ENCODE measurements at regions not wholly inside any gene's neighbourhood (a gene's known extent, or its start where the extent isn't known, plus 50 kb on each side); places are given as distances from the start of the nearest gene placed in this dataset.

DNA sequence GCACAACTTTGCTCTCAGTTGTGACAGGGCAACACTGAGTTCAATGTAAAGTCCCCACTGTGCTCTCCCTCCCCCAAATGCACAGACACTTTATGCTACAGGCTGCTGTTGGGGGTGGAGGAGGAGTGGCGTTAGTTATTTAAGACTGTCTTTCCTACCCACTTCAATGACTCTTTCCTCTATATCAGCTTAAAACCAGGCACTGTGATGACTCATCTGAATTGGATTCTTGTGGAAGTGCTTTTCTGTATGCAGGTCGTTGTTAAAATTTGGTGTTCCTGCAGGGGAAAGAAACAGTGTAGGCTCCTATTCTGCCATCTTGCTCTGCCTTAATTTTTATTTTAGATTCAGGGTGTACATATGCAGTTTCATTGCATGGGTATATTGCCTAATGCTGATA, 1157.2 kb upstream of the ADGRL3 start:
- no peaks in the 10 kb centered on the region for H3K79me2 ChIP-seq (ENCODE audit: control insufficient read depth, insufficient read depth, low read length)
- H3K4me3 ChIP-seq (replicated peaks in 1 of 3; ENCODE audit: insufficient read depth in 1 of 3, low read depth in 1 of 3, low read length in 3 of 3), result no peak overlapping the region
- no peaks in the 10 kb centered on the region for H3K36me3 ChIP-seq (ENCODE audit: control insufficient read depth in 2 of 2, extremely low read depth in 1 of 2, insufficient read depth in 2 of 2, low read length in 2 of 2)
- no peak overlapping the region for H3K9ac ChIP-seq (replicated peaks; ENCODE audit: extremely low read depth, insufficient read depth, low read length)
- no peak for FAIRE-seq
- H4K20me1 ChIP-seq (replicated peaks; ENCODE audit: control insufficient read depth, extremely low read depth, insufficient read depth, low read length), result no peaks in the 10 kb centered on the region
- no peak overlapping the region for H3K4me2 ChIP-seq (ENCODE audit: insufficient read depth, low read length)
- dilution Hi-C loops (cut with MboI; ENCODE audit: extremely low pct_ligation_motif_present, low sequenced_read_pairs) (no loop called here), intact Hi-C loops (cut with micrococcal nuclease) (no loop called here)
- no peak overlapping the region for H2AFZ ChIP-seq (ENCODE audit: low read depth, low read length)
- TF ChIP-seq, protein P1, sequence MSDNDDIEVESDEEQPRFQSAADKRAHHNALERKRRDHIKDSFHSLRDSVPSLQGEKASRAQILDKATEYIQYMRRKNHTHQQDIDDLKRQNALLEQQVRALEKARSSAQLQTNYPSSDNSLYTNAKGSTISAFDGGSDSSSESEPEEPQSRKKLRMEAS (IDR thresholded peaks at IDR 0.05; ENCODE audit: insufficient read depth, insufficient read length), result no peak
- no peak for TF ChIP-seq EZH2 (IDR thresholded peaks at IDR 0.05; ENCODE audit: borderline replicate concordance, low read depth, low read length, severe bottlenecking)
- TF ChIP-seq CTCF (IDR thresholded peaks at IDR 0.05; ENCODE audit: extremely low read depth in 1 of 2, insufficient read depth in 1 of 2, low read depth in 1 of 2, low read length in 2 of 2), result no peak
- TF ChIP-seq GATA2 (IDR thresholded peaks at IDR 0.05; ENCODE audit: insufficient read depth, insufficient read length, low read depth, low read length), result no peak
- TF ChIP-seq POLR2AphosphoS5 (IDR thresholded peaks at IDR 0.05; ENCODE audit: insufficient read depth, low read depth, low read length), result no peak
- no peak for TF ChIP-seq FOS (IDR thresholded peaks at IDR 0.05; ENCODE audit: borderline replicate concordance, insufficient read depth, low read length)
- TF ChIP-seq POLR2A (IDR thresholded peaks at IDR 0.05; ENCODE audit: low read depth, low read length), result no peak
- TF ChIP-seq MYC (IDR thresholded peaks at IDR 0.05; ENCODE audit: low read depth, low read length), result no peak
- no peak for TF ChIP-seq JUN (IDR thresholded peaks at IDR 0.05; ENCODE audit: borderline replicate concordance, insufficient read depth, insufficient read length, low read depth)
- POLR2A ChIA-PET, result no interaction called here
- peaks cover 8% of the 10 kb centered on the region for H3K9me3 ChIP-seq (replicated peaks; ENCODE audit: control insufficient read depth, insufficient read depth, low read length)
- CTCF ChIA-PET, result no interaction called here
- no peak overlapping the region for H3K27ac ChIP-seq (ENCODE audit: insufficient read depth, low read depth, low read length)
- H3K4me1 ChIP-seq (ENCODE audit: control insufficient read depth, extremely low read depth, insufficient read depth, low read length), result no peaks in the 10 kb centered on the region
- no TSS peak for BruUV-seq (replicated peaks)
- DNase-seq (ENCODE audit: low read depth, low spot score), result no peak
- H3K9me1 ChIP-seq (replicated peaks; ENCODE audit: control insufficient read depth, extremely low read depth, insufficient read depth, low read length), result no peaks in the 10 kb centered on the region
- H3K27me3 ChIP-seq (ENCODE audit: control insufficient read depth in 2 of 2, insufficient read depth in 2 of 2, low read length in 2 of 2), result no peaks in the 10 kb centered on the region
